NCI-H748 treated with DMSO at 0.1 percent for 48 hours (cell line): ENCODE measurements at regions not wholly inside any gene's neighbourhood (a gene's known extent, or its start where the extent isn't known, plus 50 kb on each side); places are given as distances from the start of the nearest gene placed in this dataset.

Source experiments
- DNase-seq: peaks from one replicate; lab custom pipeline; 2025; lab: John Stamatoyannopoulos, UW

GRCh38 chr2:122231296-122231695, 475.8 kb downstream of the TSN start:
- DNase-seq, result no peak

GRCh38 chr2:122233372-122233771, 477.9 kb downstream of the TSN start:
- no peak for DNase-seq

GRCh38 chr2:122236152-122236874, 480.9 kb downstream of the TSN start:
- DNase-seq, result no peak

GRCh38 chr2:122236925-122237324, 481.5 kb downstream of the TSN start:
- no peak for DNase-seq

- DNase-seq, result no peak
Observed at GRCh38 chr2:122237450-122237849, 482.0 kb downstream of the TSN start.

GRCh38 chr2:122238006-122238559, 482.6 kb downstream of the TSN start:
- no peak for DNase-seq

- no peak for DNase-seq
Observed at GRCh38 chr2:122239440-122239839, 484.0 kb downstream of the TSN start.

GRCh38 chr2:122244598-122245229, 489.3 kb downstream of the TSN start:
- no peak for DNase-seq

GRCh38 chr2:122249673-122250072, 494.2 kb downstream of the TSN start:
- DNase-seq, result no peak

- no peak for DNase-seq
Observed at GRCh38 chr2:122251158-122251557, 495.7 kb downstream of the TSN start.

- DNase-seq, result no peak
Observed at GRCh38 chr2:122251566-122251965, 496.1 kb downstream of the TSN start.

GRCh38 chr2:122255924-122256323, 500.5 kb downstream of the TSN start:
- no peak for DNase-seq

GRCh38 chr2:122261911-122262310, 506.5 kb downstream of the TSN start:
- no peak for DNase-seq

GRCh38 chr2:122263746-122264145, 508.3 kb downstream of the TSN start:
- DNase-seq, result no peak

GRCh38 chr2:122266636-122267035, 511.2 kb downstream of the TSN start:
- DNase-seq, result no peak

GRCh38 chr2:122267947-122268346, 512.5 kb downstream of the TSN start:
- DNase-seq, result no peak

- no peak for DNase-seq
Observed at GRCh38 chr2:122273785-122274419, 518.5 kb downstream of the TSN start.

GRCh38 chr2:122277956-122278355, 522.5 kb downstream of the TSN start:
- DNase-seq, result no peak

GRCh38 chr2:122300758-122301157, 545.3 kb downstream of the TSN start:
- DNase-seq, result no peak

GRCh38 chr2:122307763-122308162, 552.3 kb downstream of the TSN start:
- DNase-seq, result no peak

GRCh38 chr2:122315306-122315705, 559.9 kb downstream of the TSN start:
- no peak for DNase-seq

GRCh38 chr2:122319539-122320132, 564.2 kb downstream of the TSN start:
- no peak for DNase-seq

- DNase-seq, result no peak
Observed at GRCh38 chr2:122322815-122323214, 567.4 kb downstream of the TSN start.
